Activated T-helper 17 cell treated with anti-CD3 and anti-CD28 coated beads, Interleukin-2, amount 50 U/mL, for 72 hours (primary cell): ENCODE measurements at regions not wholly inside any gene's neighbourhood (a gene's known extent, or its start where the extent isn't known, plus 50 kb on each side); places are given as distances from the start of the nearest gene placed in this dataset.
"Not testable (repeated sequence)": the region's sequence is repeated elsewhere in the genome, so short reads cannot be mapped to it uniquely, and the experiment has no call there.

Experiments
- ATAC-seq: fragments of 150-1000 bp; cut with Tn5 transposase; replicated peaks from 2 replicates; pipeline ENCODE4 v1.10.0; 2021; ENCODE audit warnings: mild to moderate bottlenecking, moderate library complexity
- H3K27ac Mint-ChIP-seq: one replicate; pipeline ENCODE4 v1.8.0; 2022; ENCODE audit warnings: mixed read lengths
- H3K27me3 Mint-ChIP-seq: one replicate; pipeline ENCODE4 v1.8.0; 2022; ENCODE audit warnings: mixed read lengths
- H3K36me3 Mint-ChIP-seq: one replicate; pipeline ENCODE4 v1.8.0; 2022; ENCODE audit warnings: low read depth, mild to moderate bottlenecking, mixed read lengths
- H3K4me1 Mint-ChIP-seq: one replicate; pipeline ENCODE4 v1.8.0; 2022; ENCODE audit warnings: mixed read lengths
- H3K4me3 Mint-ChIP-seq: one replicate; pipeline ENCODE4 v1.8.0; 2022; ENCODE audit warnings: mild to moderate bottlenecking, mixed read lengths
- H3K9me3 Mint-ChIP-seq: one replicate; pipeline ENCODE4 v1.8.0; 2022; ENCODE audit warnings: mixed read lengths

DNA sequence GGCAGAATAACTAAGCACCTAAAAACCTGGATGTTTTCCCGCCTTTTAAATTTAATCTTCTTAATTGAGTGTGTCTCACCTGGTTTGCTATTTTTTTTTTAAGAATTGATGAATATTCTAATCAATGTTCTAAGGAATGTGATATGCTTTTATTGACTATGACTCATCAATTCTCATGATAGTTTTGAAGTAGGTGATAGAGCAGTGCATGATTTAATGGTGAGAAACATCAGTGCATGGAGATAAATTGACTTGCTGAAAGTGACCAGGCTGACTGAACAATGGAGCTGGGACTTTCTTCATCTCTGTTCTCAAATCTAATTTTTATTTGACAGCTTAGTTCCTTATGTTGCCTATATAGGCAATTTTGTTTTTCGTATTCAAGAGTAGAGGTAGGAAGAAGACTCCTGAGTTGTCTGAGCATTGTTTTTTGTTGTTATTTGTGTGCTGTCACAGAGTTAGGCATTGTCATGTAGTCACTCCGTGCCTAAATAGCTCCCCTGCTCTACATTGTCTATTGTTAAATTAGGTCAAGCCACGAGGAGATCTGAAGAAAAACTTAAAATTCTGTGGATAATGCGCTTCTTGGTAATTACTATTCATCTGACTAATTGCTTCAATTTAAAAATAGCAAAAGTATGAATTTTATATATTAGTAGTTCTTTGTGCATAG is 59.0 kb upstream of the NUTM2F start:
- not testable (repeated sequence) for H3K27me3 Mint-ChIP-seq, H3K36me3 Mint-ChIP-seq, H3K27ac Mint-ChIP-seq, H3K9me3 Mint-ChIP-seq, H3K4me3 Mint-ChIP-seq
- peaks cover 16% of the 10 kb centered on the region for H3K4me1 Mint-ChIP-seq
- ATAC-seq, result peak; percentile 83

DNA sequence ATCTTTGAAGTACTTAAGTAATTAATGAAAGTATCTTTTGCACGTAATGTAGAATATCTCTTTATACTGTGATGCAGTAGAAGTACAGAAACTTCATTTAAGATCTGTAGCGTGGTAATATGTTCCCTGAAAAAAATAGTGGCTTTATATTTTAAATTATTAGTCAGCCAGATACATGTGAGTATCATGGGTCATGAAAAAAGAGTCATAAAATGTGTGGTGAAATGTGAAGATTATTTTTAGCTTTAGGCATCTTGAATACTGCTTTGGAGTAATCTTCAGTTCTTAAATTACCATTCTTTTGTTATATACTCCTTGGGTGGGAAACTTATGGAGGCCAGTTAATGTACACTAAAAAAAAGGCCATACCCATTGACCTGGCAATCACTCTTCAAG is 59.6 kb upstream of the NUTM2F start:
- not testable (repeated sequence) for H3K4me3 Mint-ChIP-seq, ATAC-seq, H3K27ac Mint-ChIP-seq, H3K27me3 Mint-ChIP-seq, H3K36me3 Mint-ChIP-seq, H3K9me3 Mint-ChIP-seq
- peaks cover 16% of the 10 kb centered on the region for H3K4me1 Mint-ChIP-seq

- H3K4me3 Mint-ChIP-seq, ATAC-seq, H3K9me3 Mint-ChIP-seq, H3K36me3 Mint-ChIP-seq, H3K27ac Mint-ChIP-seq, H3K27me3 Mint-ChIP-seq: not testable (repeated sequence)
- peaks cover 13% of the 10 kb centered on the region for H3K4me1 Mint-ChIP-seq
Observed at GRCh38 chr9:94390425-94391098, 62.1 kb upstream of the NUTM2F start.

GRCh38 chr9:94392971-94393624 is 64.7 kb upstream of the NUTM2F start:
- H3K27ac Mint-ChIP-seq, H3K4me3 Mint-ChIP-seq: not testable (repeated sequence)
- peaks cover 12% of the 10 kb centered on the region for H3K4me1 Mint-ChIP-seq

DNA sequence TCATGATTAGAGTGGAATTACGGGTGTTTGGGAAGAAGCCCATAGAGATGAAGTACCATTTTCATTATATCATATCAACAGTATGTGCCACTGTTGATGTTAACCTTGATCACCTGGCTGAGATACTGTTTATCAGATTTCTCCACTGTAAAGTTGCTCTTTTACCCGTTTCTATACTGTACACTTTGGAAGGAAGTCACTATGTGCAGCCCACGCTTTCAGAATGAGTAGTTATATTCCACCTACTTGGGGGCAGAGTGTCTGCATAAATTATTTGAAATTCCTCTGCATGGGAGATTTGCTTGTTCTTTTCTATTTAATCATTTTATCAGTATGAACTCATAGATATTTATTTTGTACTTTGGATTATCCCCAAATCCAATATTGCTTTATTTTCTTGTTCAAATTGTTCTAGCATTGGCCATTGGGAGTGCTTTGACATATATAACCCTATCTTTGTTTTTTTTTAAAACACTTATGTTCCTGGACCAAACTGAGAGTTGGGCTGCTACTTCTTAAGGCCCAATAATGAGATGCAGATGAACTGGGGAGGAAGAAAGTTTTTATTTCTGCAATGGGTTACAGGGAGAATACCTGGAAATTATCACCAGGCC is 69.4 kb upstream of the NUTM2F start:
- H3K4me1 Mint-ChIP-seq, result peaks cover 17% of the 10 kb centered on the region
- H3K27ac Mint-ChIP-seq, result peak overlapping the region; percentile 51
- H3K9me3 Mint-ChIP-seq, H3K27me3 Mint-ChIP-seq, H3K36me3 Mint-ChIP-seq: not testable (repeated sequence)
- peak overlapping the region; percentile 62 for H3K4me3 Mint-ChIP-seq
- ATAC-seq, result peak; percentile 92

More at GRCh38 chr9:94392971-94393624, 64.7 kb upstream of the NUTM2F start:
- H3K36me3 Mint-ChIP-seq, H3K27me3 Mint-ChIP-seq, ATAC-seq, H3K9me3 Mint-ChIP-seq: not testable (repeated sequence)

DNA sequence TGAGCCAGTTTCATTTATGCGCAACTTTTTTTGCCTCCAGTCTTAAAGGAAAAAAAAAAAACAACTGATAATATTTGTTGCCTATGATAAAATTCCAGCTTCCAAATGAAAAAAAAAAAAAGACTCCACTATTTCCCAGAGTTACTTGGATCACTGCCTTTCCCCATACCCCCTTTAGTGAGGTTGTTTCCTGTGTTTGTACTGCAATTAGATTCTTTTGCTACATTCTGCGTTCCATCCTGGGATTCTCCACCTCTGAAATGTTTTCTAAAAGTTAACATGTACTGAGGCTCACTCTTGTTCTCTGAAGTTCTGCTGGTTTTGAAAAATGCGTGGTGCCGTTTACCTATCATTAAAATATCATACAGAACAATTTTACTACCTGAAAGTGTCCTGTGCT is 72.0 kb upstream of the NUTM2F start:
- H3K36me3 Mint-ChIP-seq, H3K27me3 Mint-ChIP-seq, H3K9me3 Mint-ChIP-seq, ATAC-seq, H3K4me3 Mint-ChIP-seq, H3K27ac Mint-ChIP-seq: not testable (repeated sequence)
- peaks cover 16% of the 10 kb centered on the region for H3K4me1 Mint-ChIP-seq

DNA sequence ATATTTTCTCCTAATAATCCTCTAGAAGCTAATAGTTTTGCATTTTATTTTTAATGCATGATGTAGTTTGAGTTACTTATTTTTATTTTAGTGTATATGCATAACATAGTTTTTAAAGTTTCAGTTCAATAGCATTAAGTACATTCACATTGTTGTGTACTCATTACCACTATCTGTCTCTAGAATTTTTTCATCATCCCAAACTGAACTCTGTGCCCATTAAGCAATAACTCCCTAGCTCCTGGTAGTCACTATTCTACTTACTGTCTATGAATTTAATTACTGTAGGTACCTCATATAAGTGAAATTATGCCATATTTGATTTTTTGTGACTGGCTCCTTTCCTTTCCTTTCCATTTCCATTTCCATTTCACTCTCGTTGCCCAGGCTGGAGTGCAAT is 74.4 kb upstream of the NUTM2F start:
- ATAC-seq, H3K4me1 Mint-ChIP-seq, H3K27me3 Mint-ChIP-seq, H3K36me3 Mint-ChIP-seq, H3K4me3 Mint-ChIP-seq, H3K9me3 Mint-ChIP-seq, H3K27ac Mint-ChIP-seq: not testable (repeated sequence)

DNA sequence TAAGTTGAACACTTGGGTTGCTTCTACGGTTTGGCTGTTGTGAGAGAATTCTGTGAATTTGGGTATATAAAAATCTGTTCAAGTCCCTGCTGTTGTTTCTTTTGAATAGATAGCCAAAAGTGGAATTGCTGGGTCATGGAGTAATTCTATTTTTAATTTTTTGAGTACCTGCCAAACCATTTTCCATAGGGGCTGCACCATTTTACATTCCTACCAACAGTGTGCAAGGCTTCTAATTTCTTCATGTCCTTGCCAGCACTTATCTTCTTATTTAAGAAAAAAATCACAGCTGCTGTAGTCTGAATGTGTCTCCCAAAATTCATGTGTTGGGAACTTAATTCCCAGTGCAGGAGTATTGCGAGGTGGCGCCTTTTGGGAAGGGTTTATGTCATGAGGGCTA is 75.1 kb upstream of the NUTM2F start:
- not testable (repeated sequence) for H3K27ac Mint-ChIP-seq, H3K4me1 Mint-ChIP-seq, ATAC-seq, H3K4me3 Mint-ChIP-seq, H3K36me3 Mint-ChIP-seq, H3K9me3 Mint-ChIP-seq, H3K27me3 Mint-ChIP-seq

GRCh38 chr9:94413665-94414064 is 85.2 kb upstream of the NUTM2F start:
- H3K4me1 Mint-ChIP-seq, result peaks cover 13% of the 10 kb centered on the region
- H3K4me3 Mint-ChIP-seq, ATAC-seq, H3K27me3 Mint-ChIP-seq, H3K9me3 Mint-ChIP-seq, H3K27ac Mint-ChIP-seq: not testable (repeated sequence)
- H3K36me3 Mint-ChIP-seq, result peaks cover 28% of the 10 kb centered on the region

DNA sequence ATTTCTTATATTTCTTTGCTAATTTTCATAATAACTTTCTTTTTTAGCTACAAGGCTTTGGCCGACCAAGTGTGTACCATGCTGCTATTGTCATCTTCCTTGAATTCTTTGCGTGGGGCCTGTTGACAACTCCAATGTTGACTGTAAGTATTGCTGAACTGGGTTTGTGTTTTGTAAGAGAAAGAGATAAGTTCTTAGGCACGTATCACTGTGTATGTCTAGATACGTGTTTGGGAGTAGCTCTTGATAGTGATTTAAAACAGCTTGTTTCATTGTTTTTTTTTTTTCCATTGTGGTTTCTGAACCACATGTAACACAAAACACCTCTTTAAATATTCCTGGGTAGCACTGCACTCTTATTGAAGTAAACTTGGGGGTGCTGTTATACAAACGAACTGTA is 86.7 kb upstream of the NUTM2F start:
- not testable (repeated sequence) for ATAC-seq, H3K4me3 Mint-ChIP-seq, H3K4me1 Mint-ChIP-seq, H3K27me3 Mint-ChIP-seq, H3K9me3 Mint-ChIP-seq
- Mint-ChIP-seq H3K27ac (peak overlapping the region; percentile 21), H3K36me3 (peaks cover 34% of the 10 kb centered on the region)

DNA sequence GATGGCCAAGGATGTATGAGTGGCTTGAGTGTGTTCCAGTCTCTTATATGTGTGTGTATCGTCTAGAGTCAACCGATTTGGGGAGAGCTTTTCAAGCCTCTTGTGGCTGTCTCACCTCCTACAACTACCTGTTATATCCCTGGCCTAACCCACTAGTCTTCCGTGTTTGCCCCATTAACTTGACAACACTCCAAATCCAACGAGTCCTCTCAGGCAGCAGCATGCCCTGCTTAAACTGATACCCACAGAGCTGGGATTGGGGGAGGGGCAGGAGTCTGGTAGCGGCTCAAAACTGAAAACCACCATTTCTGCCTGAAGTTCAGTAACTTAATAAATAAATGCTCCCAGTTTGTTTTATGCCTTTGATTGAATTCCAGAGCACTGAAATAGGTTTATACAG is 91.7 kb upstream of the NUTM2F start:
- not testable (repeated sequence) for H3K4me1 Mint-ChIP-seq, H3K4me3 Mint-ChIP-seq, H3K9me3 Mint-ChIP-seq, ATAC-seq, H3K27me3 Mint-ChIP-seq, H3K27ac Mint-ChIP-seq
- H3K36me3 Mint-ChIP-seq, result peaks cover 35% of the 10 kb centered on the region

DNA sequence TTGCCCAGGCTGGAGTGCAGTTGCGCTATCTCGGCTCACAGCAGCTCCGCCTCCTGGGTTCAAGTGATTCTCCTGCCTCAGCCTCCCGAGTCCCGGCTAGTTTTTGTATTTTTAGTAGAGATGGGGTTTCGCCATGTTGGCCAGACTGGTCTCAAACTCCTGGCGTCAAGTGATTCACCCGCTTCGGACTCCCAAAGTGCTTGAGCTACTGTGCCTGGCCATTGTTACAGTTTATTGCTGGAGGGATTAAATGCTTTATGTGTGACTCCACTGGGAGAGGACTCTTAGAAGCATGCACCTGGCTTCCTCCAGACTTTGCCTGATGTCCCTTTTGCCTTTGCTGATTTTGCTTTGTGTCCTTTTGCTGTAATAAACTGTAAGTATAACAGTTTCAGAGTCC is 93.5 kb upstream of the NUTM2F start:
- not testable (repeated sequence) for H3K9me3 Mint-ChIP-seq, ATAC-seq, H3K4me3 Mint-ChIP-seq, H3K27me3 Mint-ChIP-seq, H3K27ac Mint-ChIP-seq, H3K4me1 Mint-ChIP-seq
- peaks cover 24% of the 10 kb centered on the region for H3K36me3 Mint-ChIP-seq

DNA sequence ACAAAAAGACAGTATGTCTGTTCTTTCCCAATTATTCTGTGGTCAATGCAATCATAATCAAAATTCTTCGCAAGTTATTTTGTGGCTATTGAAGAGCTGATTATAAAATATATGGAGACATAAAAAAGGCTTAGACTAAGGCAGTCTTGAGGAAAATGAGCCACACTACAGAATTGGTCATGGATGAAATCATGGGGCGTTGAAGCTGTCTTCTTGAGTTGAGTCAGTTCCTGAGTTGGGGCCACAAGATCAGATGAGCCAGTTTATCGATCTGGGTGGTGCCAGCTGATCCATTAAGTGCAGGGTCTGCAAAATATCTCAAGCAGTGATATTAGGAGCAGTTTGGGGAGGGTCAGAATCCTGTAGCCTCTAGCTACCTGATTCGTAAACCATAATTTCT is 96.9 kb upstream of the NUTM2F start:
- H3K27me3 Mint-ChIP-seq, H3K9me3 Mint-ChIP-seq, H3K4me3 Mint-ChIP-seq, H3K4me1 Mint-ChIP-seq, H3K27ac Mint-ChIP-seq, H3K36me3 Mint-ChIP-seq: not testable (repeated sequence)
- peak; percentile 86 for ATAC-seq

DNA sequence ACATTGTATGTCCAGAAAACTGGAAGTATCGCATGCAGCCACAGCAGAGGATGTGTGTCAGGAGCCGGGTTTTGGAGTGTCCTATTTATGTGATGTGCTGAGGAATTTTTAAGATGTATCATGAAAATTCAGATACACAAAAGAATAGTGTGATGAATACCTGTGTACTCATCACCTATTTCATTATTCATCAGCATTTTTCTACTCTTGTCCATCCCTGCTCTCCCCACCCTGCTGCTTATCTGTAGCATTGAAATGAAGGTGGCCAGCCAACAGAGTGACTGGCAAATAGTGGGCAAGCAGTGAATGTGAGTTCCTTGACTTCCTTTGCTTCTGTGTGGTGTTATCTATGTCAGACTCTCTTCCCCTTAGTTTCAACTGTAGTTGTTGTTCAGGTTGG is 108.7 kb upstream of the NUTM2F start:
- not testable (repeated sequence) for H3K9me3 Mint-ChIP-seq, H3K27ac Mint-ChIP-seq, H3K4me1 Mint-ChIP-seq, H3K4me3 Mint-ChIP-seq, H3K27me3 Mint-ChIP-seq, ATAC-seq
- peaks cover 51% of the 10 kb centered on the region for H3K36me3 Mint-ChIP-seq

- H3K9me3 Mint-ChIP-seq, ATAC-seq, H3K27me3 Mint-ChIP-seq, H3K27ac Mint-ChIP-seq, H3K4me3 Mint-ChIP-seq: not testable (repeated sequence)
- H3K36me3 Mint-ChIP-seq, result peaks cover 63% of the 10 kb centered on the region
- peaks cover 14% of the 10 kb centered on the region for H3K4me1 Mint-ChIP-seq
Observed at GRCh38 chr9:94438336-94438735, 109.9 kb upstream of the NUTM2F start.
